HuH-7 (cell line): ENCODE measurements at regions not wholly inside any gene's neighbourhood (a gene's known extent, or its start where the extent isn't known, plus 50 kb on each side); places are given as distances from the start of the nearest gene placed in this dataset.

Source experiments
- DNase-seq: peaks from one replicate; pipeline ENCODE4 v3.0.0; 2011; ENCODE audit warnings: low spot score

- no peak for DNase-seq
Observed at GRCh38 chr2:184541591-184541990, 56.7 kb upstream of the ZNF804A start.

DNA sequence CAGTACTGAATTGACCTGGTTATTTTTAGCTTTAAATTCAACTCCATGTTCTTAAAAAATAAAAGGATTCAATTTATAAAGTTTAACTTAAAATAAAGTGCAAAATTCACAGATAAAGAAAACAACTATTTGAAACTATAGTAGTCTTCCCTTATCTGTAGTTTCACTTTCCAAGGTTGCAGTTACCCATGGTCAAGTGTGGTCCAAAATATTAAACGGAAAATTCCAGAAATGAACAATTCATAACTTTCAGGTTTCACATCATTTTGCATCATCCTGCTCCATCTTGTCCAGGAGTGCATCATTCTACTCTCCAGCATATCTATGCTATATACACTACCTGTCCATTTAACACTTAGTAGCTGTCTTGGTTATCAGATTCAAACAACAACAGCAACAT, 54.5 kb upstream of the ZNF804A start:
- DNase-seq, result no peak
